GM19452 (cell line): ENCODE measurements at regions not wholly inside any gene's neighbourhood (a gene's known extent, or its start where the extent isn't known, plus 50 kb on each side); places are given as distances from the start of the nearest gene placed in this dataset.

Experiments
- ATAC-seq: cut with Tn5 transposase; IDR thresholded peaks from one replicate; pipeline ENCODE4 v1.9.1; 2021; ENCODE audit not compliant: unreplicated experiment

- no peak for ATAC-seq
Measured at GRCh38 chr1:29454616-29455380, 218.5 kb downstream of the PTPRU start.

DNA sequence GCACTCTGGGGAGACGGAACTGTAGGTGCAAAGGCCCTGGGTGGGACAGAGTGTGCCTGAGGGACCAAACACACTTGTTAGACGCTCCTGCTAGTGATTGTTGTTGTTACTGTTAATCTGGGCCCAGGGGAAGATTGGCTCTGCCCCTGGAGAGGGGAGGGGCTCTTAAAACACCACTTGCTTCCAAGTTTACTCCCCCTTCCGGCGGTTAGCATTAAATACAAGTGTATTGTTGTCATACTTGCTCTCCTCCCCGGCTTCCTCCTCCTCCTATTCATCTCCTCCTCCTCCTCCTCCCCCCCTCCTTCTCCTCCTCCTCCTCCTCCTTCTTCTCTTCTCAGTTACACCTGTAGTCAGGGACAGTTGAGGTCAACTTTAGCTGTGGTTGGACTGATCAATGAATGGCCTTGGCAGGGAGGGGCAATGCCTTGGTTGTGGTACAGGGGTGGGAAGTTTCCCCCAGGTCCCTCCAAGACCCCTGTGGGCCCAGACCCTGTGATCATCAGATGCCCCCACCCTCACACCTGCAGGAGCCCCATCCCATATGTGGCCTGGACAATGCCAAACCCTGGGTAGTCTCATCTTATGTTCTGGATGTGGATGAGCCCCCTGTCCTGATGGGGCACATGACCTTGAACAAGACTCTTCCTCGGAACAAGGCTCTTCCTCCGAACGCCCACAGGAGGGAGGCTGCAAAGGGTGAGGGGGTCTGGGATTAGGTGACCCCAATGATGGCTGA lies 217.3 kb downstream of the PTPRU start:
- ATAC-seq, result no peak

GRCh38 chr1:29452463-29453230 lies 216.3 kb downstream of the PTPRU start:
- no peak for ATAC-seq

DNA sequence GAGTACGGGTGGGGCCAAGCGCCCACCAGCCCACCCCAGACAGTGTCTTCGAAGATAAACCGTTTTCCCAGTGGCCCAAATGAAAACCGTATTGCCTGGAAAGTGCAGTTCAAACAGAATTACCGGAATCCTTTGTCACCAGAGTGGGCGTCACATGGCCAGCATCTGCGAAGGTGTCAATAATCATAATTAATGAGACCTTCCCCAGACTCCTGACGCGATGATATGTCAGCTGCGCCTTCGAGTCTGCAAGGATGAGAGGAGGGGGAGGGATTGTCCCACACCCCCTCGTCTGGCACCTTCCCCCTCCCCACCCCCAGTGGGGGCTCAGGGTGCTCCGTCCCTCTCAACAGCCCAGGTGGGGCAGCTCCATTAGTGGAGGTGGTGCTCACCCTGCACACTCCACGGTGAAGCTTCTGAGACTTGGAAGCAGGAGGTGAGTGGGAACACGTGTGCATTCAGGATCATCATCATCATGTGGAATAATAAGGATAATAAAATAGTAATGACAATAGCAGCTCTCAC lies 215.1 kb downstream of the PTPRU start:
- no peak for ATAC-seq

DNA sequence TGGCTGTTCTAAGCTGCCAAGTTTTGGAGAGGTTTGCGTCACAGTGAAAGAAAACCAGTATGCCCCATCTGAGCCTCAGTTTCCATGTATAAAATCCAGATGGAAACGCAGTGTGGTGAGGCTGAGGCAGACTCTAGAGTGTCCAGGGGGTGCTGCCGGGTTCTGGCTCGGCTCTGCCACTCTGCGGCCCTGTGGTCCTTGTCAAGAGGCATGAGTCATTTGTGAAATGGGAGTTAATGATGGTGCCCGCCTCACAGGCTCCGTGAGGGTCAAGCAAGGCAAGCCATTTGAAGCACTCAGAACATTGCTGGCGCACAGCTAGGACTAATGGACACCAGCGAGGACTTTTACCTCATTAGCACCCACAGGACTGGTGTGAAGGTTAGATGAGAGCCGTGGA lies 214.3 kb downstream of the PTPRU start:
- no peak for ATAC-seq

DNA sequence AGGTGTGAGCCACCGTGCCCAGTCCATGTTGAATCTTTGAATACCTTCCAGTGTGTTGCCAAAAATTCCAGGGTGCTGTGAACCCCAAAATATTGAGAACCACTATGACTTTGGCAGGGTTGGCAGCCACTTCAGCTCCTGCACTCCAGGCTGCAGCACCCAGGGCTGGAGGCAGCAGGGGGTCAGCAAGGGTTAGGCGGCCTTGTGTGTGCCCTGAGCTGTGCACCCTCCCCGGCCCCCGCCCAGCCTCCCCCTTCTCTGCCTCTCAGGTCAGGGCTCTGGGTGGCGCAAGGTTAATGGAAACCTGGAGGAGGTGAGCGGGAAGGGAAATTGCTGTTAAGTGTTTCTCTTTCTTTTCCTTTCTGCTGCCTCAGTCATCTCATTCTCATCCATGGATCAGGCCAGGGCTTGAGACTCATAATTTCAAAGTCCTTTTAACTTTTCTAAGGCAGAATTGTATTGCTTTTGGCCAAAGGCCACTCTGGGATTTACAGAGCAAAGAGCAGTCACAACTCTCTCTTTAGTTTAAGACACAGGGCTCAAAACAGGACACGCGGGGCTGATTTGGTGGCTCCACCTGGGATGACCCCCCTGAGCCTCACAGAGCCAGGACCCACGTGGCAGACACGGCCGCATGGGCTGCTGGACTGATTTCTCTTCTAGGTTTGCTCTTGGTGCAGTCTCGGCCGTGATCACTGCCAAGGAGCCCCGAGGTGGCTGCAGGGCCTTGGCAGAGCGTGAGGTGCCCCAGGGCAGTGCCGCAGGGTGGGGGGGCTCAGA lies 212.3 kb downstream of the PTPRU start:
- ATAC-seq, result no peak

- ATAC-seq, result no peak
Measured at GRCh38 chr1:29447368-29447767, 211.0 kb downstream of the PTPRU start.

GRCh38 chr1:29444782-29445729 lies 208.7 kb downstream of the PTPRU start:
- no peak for ATAC-seq

DNA sequence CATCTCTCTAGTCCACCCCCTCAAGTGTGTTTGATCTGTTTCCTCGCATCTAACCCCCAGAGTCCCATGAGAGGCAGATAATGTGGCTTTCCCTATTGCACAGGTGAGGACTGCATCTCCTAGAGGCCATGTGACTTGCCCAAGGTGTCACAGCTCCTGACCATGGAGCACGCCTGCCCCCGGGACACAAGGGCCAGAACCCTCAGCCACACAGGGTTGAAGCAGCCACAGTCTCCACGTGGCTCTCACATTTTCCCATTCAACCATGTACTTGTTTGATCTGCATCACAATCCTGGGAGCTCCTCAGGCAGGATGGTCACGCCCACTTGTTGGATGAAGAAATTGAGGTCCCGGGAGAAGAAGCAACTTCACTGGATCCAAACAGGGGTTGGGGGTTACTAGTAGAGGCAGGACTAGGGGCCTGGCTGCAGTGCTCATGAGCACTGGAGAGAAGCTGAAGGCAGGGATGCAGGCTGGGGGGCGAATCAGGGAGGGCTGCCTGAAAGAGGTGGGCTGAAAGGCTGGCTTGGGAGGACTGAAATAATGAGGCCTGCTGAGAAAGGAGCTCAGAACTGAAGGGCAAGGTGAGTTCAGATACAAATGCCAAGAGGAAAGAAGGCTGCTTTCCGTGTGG lies 207.9 kb downstream of the PTPRU start:
- ATAC-seq, result no peak

DNA sequence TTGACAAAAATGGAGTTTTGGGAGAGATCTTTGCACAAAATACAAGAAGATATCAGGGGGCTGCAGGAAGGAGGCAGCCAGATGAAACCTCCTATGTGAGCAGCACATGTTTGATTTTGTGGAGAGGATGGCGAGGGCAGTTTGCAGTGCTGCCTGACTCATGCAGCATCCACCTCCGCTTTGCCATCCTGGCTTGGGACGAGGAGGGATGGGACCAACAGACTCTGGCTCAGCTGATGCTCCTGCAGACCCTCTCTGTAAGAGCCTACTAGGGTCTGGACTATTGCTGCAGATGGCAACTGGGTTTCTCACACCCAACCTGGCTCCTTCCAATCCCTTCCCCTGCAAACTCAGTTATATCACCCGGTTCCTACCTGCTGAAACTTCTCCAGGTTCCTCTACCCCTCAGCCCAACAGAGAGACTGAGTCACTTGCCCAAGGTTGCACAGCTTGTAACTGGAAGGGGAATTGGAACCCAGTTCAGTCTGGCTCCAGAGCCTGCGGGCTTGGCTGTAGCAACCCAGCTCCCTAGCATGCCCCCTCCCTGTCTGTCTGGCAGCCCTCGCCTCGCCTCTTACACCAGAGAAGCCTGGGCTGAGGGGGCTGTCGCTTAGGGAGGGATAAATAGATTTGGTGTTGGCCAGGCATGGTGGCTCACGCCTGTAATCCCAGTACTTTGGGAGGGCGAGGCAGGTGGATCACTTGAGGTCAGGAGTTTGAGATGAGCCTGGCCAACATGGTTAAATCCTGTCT lies 205.8 kb downstream of the PTPRU start:
- ATAC-seq, result no peak

DNA sequence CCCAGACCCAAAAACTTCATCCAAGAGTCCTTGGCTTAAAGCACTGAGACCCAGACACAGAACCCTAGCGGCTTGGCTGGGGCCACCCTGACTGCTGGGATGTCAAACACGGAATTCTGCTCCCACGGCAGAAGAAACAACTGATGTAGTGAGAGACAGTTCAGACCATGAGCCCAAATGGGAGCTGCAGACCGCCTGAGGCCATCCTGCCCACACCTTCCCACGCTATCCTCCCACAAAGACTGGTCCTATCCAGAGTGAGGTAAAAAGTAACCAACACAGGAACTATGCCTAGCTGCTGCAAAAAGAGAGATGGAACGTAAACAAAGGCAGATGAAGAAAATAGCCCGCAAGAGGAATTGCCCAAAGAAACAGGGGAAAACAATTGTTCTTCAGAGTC lies 203.3 kb downstream of the PTPRU start:
- ATAC-seq, result no peak

DNA sequence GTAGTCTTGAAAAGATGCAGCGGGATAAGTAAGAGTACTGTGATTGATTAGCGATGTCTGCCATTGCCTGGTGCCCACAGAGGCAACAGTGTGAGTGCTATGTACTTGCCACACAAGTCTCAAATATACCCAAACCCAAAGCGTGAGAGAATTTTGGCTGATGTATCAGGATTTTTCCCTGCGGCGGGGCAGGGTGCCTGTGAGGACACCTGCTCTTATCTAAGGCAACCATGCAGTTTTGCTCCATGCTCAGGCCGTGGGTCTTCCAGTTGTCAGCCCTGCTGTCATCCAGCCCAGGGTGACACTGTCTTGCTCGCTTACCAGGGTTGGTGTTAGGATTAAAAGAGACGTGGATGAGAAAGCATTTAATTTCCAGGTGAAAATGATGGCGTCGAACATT lies 202.7 kb downstream of the PTPRU start:
- ATAC-seq, result no peak

- no peak for ATAC-seq
Measured at GRCh38 chr1:29437946-29438345, 201.6 kb downstream of the PTPRU start.

GRCh38 chr1:29436181-29436785 lies 200.0 kb downstream of the PTPRU start:
- no peak for ATAC-seq

DNA sequence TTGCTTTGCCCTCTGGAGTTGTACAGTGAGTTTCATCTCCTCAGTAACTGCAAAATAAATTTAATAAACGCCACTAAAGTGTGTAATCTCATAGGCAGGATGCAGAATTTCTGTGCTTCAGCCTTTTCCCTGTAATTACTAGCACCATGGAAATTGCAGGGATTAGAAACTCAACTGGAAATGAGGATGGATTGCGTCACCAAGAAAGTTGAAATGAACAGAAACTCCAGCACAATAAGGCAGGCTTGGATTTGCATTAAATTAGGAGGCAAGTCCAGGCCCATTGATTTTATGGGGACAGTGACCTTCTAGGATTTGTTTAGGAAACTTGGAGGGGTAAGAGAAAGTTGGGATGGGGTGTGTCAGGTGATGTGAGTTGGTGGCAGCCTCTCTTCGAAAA lies 197.5 kb downstream of the PTPRU start:
- ATAC-seq, result no peak

DNA sequence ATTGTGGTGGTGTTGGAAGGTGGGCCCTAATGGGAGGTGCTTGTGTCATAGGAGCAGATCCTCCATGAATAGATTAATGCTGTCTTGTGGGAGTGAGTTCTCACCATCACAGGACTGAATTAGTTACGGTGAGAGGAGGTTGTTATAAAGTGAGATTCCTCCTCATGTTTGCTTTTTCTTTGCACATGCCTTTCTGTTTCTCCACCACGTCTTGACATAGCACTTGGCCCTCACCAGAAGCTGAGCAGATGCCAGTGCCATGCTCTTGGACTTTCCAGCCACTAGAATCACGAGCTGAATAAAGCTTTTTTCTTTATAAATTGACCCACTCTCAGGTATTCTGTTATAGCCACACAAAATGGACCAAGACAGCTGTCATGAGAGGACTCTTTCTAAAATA lies 194.8 kb downstream of the PTPRU start:
- ATAC-seq, result no peak

DNA sequence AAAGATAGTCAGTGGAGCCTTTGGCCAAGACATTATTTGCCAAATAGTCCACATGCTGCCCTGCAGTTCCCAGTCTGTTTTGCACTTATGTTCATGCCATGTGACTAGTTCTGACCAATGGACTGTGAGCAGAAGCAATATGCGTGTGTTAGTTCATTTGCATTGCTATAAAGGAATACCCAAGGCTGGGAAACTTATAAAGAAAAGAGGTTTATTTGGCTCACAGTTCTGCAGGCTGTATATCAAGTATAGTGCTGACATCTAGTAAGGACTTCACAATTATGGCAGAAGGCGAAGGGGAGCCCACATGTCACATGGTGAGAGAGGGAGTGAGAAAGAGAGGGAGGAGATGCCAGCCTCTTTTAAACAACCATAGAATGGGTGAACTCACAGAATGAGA lies 193.3 kb downstream of the PTPRU start:
- ATAC-seq, result no peak

GRCh38 chr1:29428997-29429396 lies 192.7 kb downstream of the PTPRU start:
- ATAC-seq, result no peak
